Breast epithelium (tissue), 3 donors: ENCODE measurements at regions not wholly inside any gene's neighbourhood (a gene's known extent, or its start where the extent isn't known, plus 50 kb on each side); places are given as distances from the start of the nearest gene placed in this dataset.

ENCODE experiments used
- POLR2AphosphoS5 ChIP-seq, 3 donors: sonication (generic); formaldehyde crosslinking; IDR thresholded peaks; one replicate each; pipeline ENCODE4 v1.6.1; 2017; ENCODE audit warnings: antibody characterized with exemption in 3 of 3
- TF ChIP-seq, protein P1 (sequence below), 3 donors: fragments of 450-650 bp; IDR thresholded peaks; one replicate each; pipeline ENCODE4 v1.5.1; 2016 to 2017; ENCODE audit warnings: antibody characterized with exemption in 3 of 3, mild to moderate bottlenecking in 3 of 3, moderate library complexity in 3 of 3

DNA sequence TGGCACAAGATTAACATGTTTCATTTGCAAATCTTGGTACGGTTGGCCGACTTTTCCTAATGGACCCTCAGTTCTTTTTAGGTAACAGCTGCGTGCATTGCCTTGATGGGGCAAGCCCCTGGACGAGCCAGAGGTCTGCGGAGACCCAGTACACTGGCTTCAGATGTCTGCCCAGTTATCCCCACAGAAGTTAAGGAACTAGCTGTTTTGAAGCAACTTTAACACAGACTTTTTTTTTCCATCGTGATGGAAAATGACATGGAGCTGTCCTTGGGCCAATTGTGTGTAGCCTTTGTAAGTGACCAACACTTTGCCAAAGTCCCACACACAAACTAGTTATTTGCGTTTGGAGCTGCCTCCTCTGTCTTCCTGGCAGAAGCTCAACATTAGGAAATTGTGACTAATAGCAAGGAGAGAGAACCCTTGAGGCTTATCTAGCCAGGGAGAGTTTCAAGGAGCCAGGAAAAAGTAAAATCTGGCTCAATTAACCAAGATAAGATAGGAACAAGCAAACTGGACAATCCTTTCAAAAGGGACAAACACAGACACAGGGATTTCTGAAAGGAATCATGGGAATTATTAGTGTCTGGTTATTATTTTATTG lies 99.6 kb upstream of the BMPER start:
- TF ChIP-seq, protein P1, sequence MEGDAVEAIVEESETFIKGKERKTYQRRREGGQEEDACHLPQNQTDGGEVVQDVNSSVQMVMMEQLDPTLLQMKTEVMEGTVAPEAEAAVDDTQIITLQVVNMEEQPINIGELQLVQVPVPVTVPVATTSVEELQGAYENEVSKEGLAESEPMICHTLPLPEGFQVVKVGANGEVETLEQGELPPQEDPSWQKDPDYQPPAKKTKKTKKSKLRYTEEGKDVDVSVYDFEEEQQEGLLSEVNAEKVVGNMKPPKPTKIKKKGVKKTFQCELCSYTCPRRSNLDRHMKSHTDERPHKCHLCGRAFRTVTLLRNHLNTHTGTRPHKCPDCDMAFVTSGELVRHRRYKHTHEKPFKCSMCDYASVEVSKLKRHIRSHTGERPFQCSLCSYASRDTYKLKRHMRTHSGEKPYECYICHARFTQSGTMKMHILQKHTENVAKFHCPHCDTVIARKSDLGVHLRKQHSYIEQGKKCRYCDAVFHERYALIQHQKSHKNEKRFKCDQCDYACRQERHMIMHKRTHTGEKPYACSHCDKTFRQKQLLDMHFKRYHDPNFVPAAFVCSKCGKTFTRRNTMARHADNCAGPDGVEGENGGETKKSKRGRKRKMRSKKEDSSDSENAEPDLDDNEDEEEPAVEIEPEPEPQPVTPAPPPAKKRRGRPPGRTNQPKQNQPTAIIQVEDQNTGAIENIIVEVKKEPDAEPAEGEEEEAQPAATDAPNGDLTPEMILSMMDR (IDR thresholded peaks at IDR 0.05), result no peak
- no peak for TF ChIP-seq POLR2AphosphoS5 (IDR thresholded peaks at IDR 0.05)
